Spleen (tissue), 11 donors: ENCODE measurements at regions not wholly inside any gene's neighbourhood (a gene's known extent, or its start where the extent isn't known, plus 50 kb on each side); places are given as distances from the start of the nearest gene placed in this dataset.
"Not testable (repeated sequence)": the region's sequence is repeated elsewhere in the genome, so short reads cannot be mapped to it uniquely, and the experiment has no call there.

Experiments
- DNase-seq: peaks from one replicate; pipeline ENCODE4 v3.0.0-alpha.2; 2020
- H3K27ac ChIP-seq, 8 donors: fragments of 200-600 bp; sonication (generic) in 7 of 8; 1 replicate in 4 of 8; 2 replicates in 4 of 8; pipeline versions ENCODE4 v1.5.0 to v1.8.0; 2016 to 2021; ENCODE audit warnings: inconsistent platforms in 4 of 8, mild to moderate bottlenecking in 4 of 8, moderate library complexity in 1 of 8
- H3K27me3 ChIP-seq, 7 donors: fragments of 200-600 bp; sonication (generic) in 6 of 7; replicated peaks in 1 of 7; 1 replicate in 4 of 7; 2 replicates in 3 of 7; pipeline versions ENCODE4 v1.5.0 to v1.8.0; 2016 to 2021; ENCODE audit warnings: inconsistent platforms in 3 of 7, mild to moderate bottlenecking in 1 of 7
- H3K36me3 ChIP-seq, 6 donors: fragments of 200-600 bp; sonication (generic) in 5 of 6; 1 replicate in 4 of 6; 2 replicates in 2 of 6; pipeline versions ENCODE4 v1.5.0 to v1.8.0; 2016 to 2021; ENCODE audit warnings: inconsistent platforms in 2 of 6
- H3K4me1 ChIP-seq, 6 donors: fragments of 200-600 bp; sonication (generic) in 5 of 6; 1 replicate in 3 of 6; 2 replicates in 3 of 6; pipeline versions ENCODE4 v1.5.0 to v1.8.0; 2016 to 2021; ENCODE audit warnings: inconsistent platforms in 3 of 6
- H3K4me3 ChIP-seq, 8 donors: fragments of 200-600 bp; sonication (generic) in 7 of 8; 1 replicate in 4 of 8; 2 replicates in 4 of 8; pipeline versions ENCODE4 v1.5.0 to v1.8.0; 2016 to 2021; ENCODE audit warnings: inconsistent platforms in 4 of 8, mild to moderate bottlenecking in 4 of 8, moderate library complexity in 2 of 8
- H3K9me3 ChIP-seq, 8 donors: fragments of 200-600 bp; sonication (generic) in 7 of 8; 1 replicate in 4 of 8; 2 replicates in 4 of 8; pipeline versions ENCODE4 v1.5.0 to v1.8.0; 2016 to 2021; ENCODE audit warnings: inconsistent platforms in 4 of 8
- CTCF ChIP-seq, 11 experiments: fragments of 200-600 bp in 7 of 11; fragments of 450-650 bp in 4 of 11; sonication (generic) in 4 of 11; IDR thresholded peaks in 8 of 11; conservative IDR thresholded peaks in 3 of 11; 1 replicate in 7 of 11; 2 replicates in 4 of 11; pipeline versions ENCODE4 v1.4.0 to v1.8.0; 2016 to 2021; ENCODE audit warnings: antibody characterized with exemption in 11 of 11, inconsistent platforms in 4 of 11, mild to moderate bottlenecking in 1 of 11
- POLR2A ChIP-seq, 3 donors: fragments of 450-650 bp; IDR thresholded peaks; one replicate each; pipeline ENCODE4 v1.5.1; 2017; ENCODE audit warnings: antibody characterized with exemption in 3 of 3, mild to moderate bottlenecking in 1 of 3
- POLR2AphosphoS5 ChIP-seq, 3 donors: sonication (generic); formaldehyde crosslinking; IDR thresholded peaks; one replicate each; pipeline ENCODE4 v1.5.1; 2017; ENCODE audit warnings: antibody characterized with exemption in 3 of 3
- WGBS, 5 donors: extraction: QIAGEN DNeasy Blood & Tissue Kit in 3 of 5; methylation state at CpG; one replicate each; pipeline versions ENCODE4 v1.1.5 to v1.1.7; 2013 to 2018; 5-methylcytosine and 5-hydroxymethylcytosine counted together
- intact Hi-C: fragments of 100-400 bp; cut with DNase I; formaldehyde crosslinking; loops from one replicate; pipeline ENCODE4 v1.15.0; 2023; ENCODE audit warnings: low total_unique reads
- donor health status: healthy with polysubstance abuse.
- donor health status: DM: no; HTN: no; CAD: no; lungs with moderate emphysema.
- donor health status: DM: no; HTN: no; CAD: no.
- donor health status: Bipolar disorder and iron deficiency.
- donor health status: healthy.
- donor health status: DM: no; HTN: no; CAD: no.
- donor health status: DM: yes; HTN: yes; CAD: no.

- Histone ChIP-seq H3K9me3 (peaks cover 0 to 25% (median 8%) of the 10 kb centered on the region in 8 donors), H3K4me1 (no peaks in the 10 kb centered on the region), H3K4me3 (no peak overlapping the region), H3K36me3 (no peaks in the 10 kb centered on the region), H3K27me3 (no peaks in the 10 kb centered on the region), H3K27ac (no peak overlapping the region)
- DNase-seq = no peak
- TF ChIP-seq CTCF (IDR thresholded peaks at IDR 0.05 in 8 of 11, conservative IDR thresholded peaks at IDR 0.05 in 3 of 11) (no peak), POLR2AphosphoS5 (IDR thresholded peaks at IDR 0.05) (no peak), POLR2A (IDR thresholded peaks at IDR 0.05) (no peak)
- WGBS, 5 donors = 75 to 91% (median 79%) methylated on average over 1 of the region's 1 CpG
- intact Hi-C loops = no loop called here
Measured at GRCh38 chr11:21736404-21736803, 456.5 kb upstream of the ANO5 start.

- H3K36me3 ChIP-seq, H3K27me3 ChIP-seq, intact Hi-C loops, H3K27ac ChIP-seq, H3K4me3 ChIP-seq, H3K4me1 ChIP-seq: not testable (repeated sequence)
- 85 to 89% (median 88%) methylated on average over 25 to 37 of the region's 37 CpGs for WGBS, 5 donors
- peak; percentile 69 for DNase-seq
- H3K9me3 ChIP-seq = peaks cover 0 to 41% (median 5%) of the 10 kb centered on the region in 8 donors
Measured at GRCh38 chr11:21752475-21753243, 440.2 kb upstream of the ANO5 start.

GRCh38 chr11:21753244-21753767, 439.6 kb upstream of the ANO5 start:
- peaks cover 0 to 41% (median 7%) of the 10 kb centered on the region in 8 donors for H3K9me3 ChIP-seq
- 81 to 94% (median 88%) methylated on average over 9 to 35 of the region's 37 CpGs for WGBS, 5 donors
- H3K4me1 ChIP-seq, intact Hi-C loops, H3K27ac ChIP-seq, H3K4me3 ChIP-seq, H3K36me3 ChIP-seq, H3K27me3 ChIP-seq: not testable (repeated sequence)
- DNase-seq = peak; percentile 73

- no peak for TF ChIP-seq POLR2A (IDR thresholded peaks at IDR 0.05)
- no peak for TF ChIP-seq POLR2AphosphoS5 (IDR thresholded peaks at IDR 0.05)
- no peak for TF ChIP-seq CTCF (IDR thresholded peaks at IDR 0.05 in 8 of 11, conservative IDR thresholded peaks at IDR 0.05 in 3 of 11)
- H3K36me3 ChIP-seq = no peaks in the 10 kb centered on the region
- intact Hi-C loops = no loop called here
- H3K27ac ChIP-seq = no peak overlapping the region
- peaks cover 0 to 53% (median 39%) of the 10 kb centered on the region in 8 donors for H3K9me3 ChIP-seq
- no peak for DNase-seq
- H3K4me1 ChIP-seq = no peaks in the 10 kb centered on the region
- WGBS, 5 donors = 72 to 93% (median 88%) methylated on average over 3 of the region's 3 CpGs
- no peaks in the 10 kb centered on the region for H3K27me3 ChIP-seq
- H3K4me3 ChIP-seq = no peak overlapping the region
Measured at GRCh38 chr11:21761000-21761399, 431.9 kb upstream of the ANO5 start.

GRCh38 chr11:21768388-21768787, 424.5 kb upstream of the ANO5 start:
- DNase-seq = no peak
- H3K4me3 ChIP-seq = no peak overlapping the region

More at GRCh38 chr11:21768388-21768787, 424.5 kb upstream of the ANO5 start:
- Histone ChIP-seq H3K27me3 (no peaks in the 10 kb centered on the region), H3K4me1 (no peaks in the 10 kb centered on the region), H3K27ac (no peak overlapping the region), H3K36me3 (no peaks in the 10 kb centered on the region), H3K9me3 (peaks cover 0 to 15% (median 3%) of the 10 kb centered on the region in 8 donors)
- intact Hi-C loops = no loop called here
- TF ChIP-seq POLR2AphosphoS5 (IDR thresholded peaks at IDR 0.05) (no peak), POLR2A (IDR thresholded peaks at IDR 0.05) (no peak), CTCF (IDR thresholded peaks at IDR 0.05 in 8 of 11, conservative IDR thresholded peaks at IDR 0.05 in 3 of 11) (no peak)
- WGBS, 5 donors = 75 to 92% (median 83%) methylated on average over 3 of the region's 3 CpGs
